ENCODE measurements at regions not wholly inside any gene's neighbourhood (a gene's known extent, or its start where the extent isn't known, plus 50 kb on each side); places are given as distances from the start of the nearest gene placed in this dataset.

DNA sequence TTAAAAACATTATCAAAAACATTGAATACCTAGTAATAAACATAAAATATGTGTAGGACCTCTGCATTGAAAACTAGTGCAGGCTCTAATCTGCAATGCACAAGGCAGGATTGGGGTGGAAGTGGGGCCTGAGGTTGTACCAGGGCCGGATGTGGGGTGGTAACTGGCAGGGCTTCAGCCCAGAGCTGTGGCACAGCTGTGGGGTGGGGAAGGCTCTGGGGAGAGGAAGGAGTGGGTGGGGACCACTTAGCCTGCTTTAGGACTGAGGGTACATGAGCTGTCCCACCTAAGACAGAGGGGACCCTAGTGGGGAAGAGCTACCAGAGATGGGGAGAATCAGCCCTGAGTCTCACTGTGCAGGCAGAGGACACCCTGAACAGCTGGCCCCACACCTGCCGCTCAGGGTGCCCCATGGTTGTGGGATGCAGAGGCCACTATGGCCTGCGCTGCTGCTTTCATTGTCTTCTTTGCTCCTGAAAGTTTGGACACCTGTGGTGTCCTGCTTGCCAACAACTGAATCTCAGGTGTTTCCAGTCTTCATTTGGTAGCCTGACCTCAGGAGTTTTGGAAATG is 311.4 kb downstream of the TLE4 start:
- no peaks in the 10 kb centered on the region for H3K36me3 ChIP-seq
- intact Hi-C loops (cut with DNase I), result no loop called here
- WGBS, 3 donors, result 86 to 98% (median 96%) methylated on average over 2 to 3 of the region's 3 CpGs
- DNase-seq, result no peak
- H3K27me3 ChIP-seq, result no peaks in the 10 kb centered on the region
- H3K4me3 ChIP-seq, result no peak overlapping the region
- H3K9me3 ChIP-seq, result no peaks in the 10 kb centered on the region
- H3K4me1 ChIP-seq (ENCODE audit: insufficient read depth), result no peaks in the 10 kb centered on the region
- no peak for TF ChIP-seq POLR2A (IDR thresholded peaks at IDR 0.05)
- no peak for TF ChIP-seq EP300 (IDR thresholded peaks at IDR 0.05)
- TF ChIP-seq, protein P1, sequence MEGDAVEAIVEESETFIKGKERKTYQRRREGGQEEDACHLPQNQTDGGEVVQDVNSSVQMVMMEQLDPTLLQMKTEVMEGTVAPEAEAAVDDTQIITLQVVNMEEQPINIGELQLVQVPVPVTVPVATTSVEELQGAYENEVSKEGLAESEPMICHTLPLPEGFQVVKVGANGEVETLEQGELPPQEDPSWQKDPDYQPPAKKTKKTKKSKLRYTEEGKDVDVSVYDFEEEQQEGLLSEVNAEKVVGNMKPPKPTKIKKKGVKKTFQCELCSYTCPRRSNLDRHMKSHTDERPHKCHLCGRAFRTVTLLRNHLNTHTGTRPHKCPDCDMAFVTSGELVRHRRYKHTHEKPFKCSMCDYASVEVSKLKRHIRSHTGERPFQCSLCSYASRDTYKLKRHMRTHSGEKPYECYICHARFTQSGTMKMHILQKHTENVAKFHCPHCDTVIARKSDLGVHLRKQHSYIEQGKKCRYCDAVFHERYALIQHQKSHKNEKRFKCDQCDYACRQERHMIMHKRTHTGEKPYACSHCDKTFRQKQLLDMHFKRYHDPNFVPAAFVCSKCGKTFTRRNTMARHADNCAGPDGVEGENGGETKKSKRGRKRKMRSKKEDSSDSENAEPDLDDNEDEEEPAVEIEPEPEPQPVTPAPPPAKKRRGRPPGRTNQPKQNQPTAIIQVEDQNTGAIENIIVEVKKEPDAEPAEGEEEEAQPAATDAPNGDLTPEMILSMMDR (IDR thresholded peaks at IDR 0.05), result no peak
- H3K27ac ChIP-seq, result no peak overlapping the region

DNA sequence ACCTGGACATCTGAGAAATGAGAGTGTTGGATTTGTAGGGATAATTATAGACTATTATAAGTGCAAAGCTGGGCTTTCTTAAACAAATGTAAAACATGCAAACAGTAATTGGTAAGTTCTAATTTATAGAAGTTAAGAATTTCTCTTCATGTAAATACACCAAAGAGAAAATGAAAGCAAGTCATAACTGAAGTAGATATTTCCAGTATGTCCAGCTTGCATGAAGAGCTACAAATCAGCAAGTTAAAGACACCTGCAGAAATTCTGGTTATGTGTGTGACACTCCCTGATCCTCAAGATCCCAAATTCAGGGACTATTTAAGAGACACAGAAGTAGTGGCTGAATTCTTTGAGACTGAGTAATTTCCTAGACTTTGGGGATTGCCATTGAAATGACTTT is 308.9 kb downstream of the TLE4 start:
- Histone ChIP-seq H3K4me1 (ENCODE audit: insufficient read depth) (no peaks in the 10 kb centered on the region), H3K27ac (no peak overlapping the region), H3K27me3 (no peaks in the 10 kb centered on the region), H3K36me3 (no peaks in the 10 kb centered on the region), H3K4me3 (no peak overlapping the region), H3K9me3 (no peaks in the 10 kb centered on the region)
- intact Hi-C loops (cut with DNase I), result no loop called here
- no peak for DNase-seq
- TF ChIP-seq, protein P1 (IDR thresholded peaks at IDR 0.05), result no peak
- TF ChIP-seq EP300 (IDR thresholded peaks at IDR 0.05) (no peak), POLR2A (IDR thresholded peaks at IDR 0.05) (no peak)

DNA sequence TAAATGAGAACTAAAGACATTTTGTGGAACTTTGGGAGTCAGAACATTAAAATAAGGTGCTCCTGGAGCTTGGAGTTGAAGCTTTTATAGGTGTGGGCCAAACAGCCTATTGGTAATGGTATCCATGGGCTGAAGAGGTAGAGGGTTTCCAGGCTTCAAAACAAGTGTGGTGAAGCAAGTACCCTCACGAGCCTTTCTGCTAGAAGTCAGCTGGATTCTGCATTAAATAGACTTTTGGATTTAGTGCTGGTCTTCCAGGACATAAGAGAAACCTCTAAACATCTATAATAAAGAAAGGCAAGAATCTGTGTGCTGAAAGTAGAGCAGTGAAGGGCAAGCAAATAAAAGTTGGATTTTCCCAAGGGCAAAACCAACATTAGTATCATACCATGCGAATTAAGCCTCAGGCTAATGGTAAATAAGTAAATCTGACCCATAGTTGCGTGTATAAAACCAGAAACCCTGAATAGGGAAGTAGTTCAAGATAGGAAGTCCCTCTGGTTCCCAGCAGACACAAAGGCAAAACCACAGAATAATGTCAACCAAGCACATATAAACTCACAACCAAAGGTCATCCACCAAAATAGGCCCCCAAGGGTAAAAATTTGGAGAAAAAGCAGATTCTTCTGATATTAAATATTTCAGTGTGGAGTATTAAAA is 306.3 kb downstream of the TLE4 start:
- no peak for DNase-seq
- 79 to 89% (median 82%) methylated on average over 3 of the region's 3 CpGs for WGBS, 3 donors
- H3K9me3 ChIP-seq, result no peaks in the 10 kb centered on the region
- no peaks in the 10 kb centered on the region for H3K27me3 ChIP-seq
- H3K36me3 ChIP-seq, result no peaks in the 10 kb centered on the region
- H3K4me1 ChIP-seq (ENCODE audit: insufficient read depth), result no peaks in the 10 kb centered on the region
- no peak overlapping the region for H3K4me3 ChIP-seq
- TF ChIP-seq POLR2A (IDR thresholded peaks at IDR 0.05), result no peak
- TF ChIP-seq, protein P1 (IDR thresholded peaks at IDR 0.05), result no peak
- TF ChIP-seq EP300 (IDR thresholded peaks at IDR 0.05), result no peak
- no peak overlapping the region for H3K27ac ChIP-seq
- intact Hi-C loops (cut with DNase I), result no loop called here

DNA sequence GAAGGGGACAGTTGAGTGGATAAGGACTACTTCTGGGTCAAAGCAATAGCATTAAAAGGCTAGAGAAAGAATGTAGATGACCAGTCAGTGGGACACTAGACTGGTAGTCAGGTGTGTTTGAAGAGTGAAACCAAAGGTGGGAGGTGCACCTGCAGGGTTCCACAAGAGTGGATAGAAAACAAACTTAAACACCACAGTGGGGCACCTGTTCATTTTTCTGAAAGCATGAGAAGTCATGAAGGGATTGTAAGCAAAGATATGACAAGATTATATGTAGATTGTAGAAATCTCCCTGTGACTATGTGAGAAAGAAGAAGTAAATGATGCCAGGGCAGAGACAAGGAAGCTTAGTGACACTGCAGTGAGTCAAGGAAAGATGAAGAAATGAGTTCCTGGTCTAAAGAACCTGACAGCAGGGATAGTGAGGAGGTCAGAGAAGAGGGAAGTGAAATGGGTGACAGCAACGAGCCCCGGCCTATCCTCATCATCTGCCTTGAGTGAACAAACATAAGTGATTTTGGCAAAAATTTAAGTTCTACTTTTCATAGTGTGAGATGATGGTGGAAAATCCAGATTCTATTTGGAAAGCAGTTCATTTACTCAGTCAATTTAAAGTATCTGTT is 296.9 kb downstream of the TLE4 start:
- Histone ChIP-seq H3K36me3 (no peaks in the 10 kb centered on the region), H3K27me3 (no peaks in the 10 kb centered on the region), H3K27ac (no peak overlapping the region), H3K4me3 (no peak overlapping the region), H3K9me3 (no peaks in the 10 kb centered on the region), H3K4me1 (ENCODE audit: insufficient read depth) (no peaks in the 10 kb centered on the region)
- TF ChIP-seq, protein P1 (IDR thresholded peaks at IDR 0.05), result no peak
- no peak for TF ChIP-seq EP300 (IDR thresholded peaks at IDR 0.05)
- no peak for TF ChIP-seq POLR2A (IDR thresholded peaks at IDR 0.05)
- intact Hi-C loops (cut with DNase I), result no loop called here
- WGBS, 3 donors, result 90 to 95% (median 95%) methylated on average over 2 of the region's 2 CpGs
- DNase-seq, result no peak
